WTC11 (cell line): ENCODE measurements at regions not wholly inside any gene's neighbourhood (a gene's known extent, or its start where the extent isn't known, plus 50 kb on each side); places are given as distances from the start of the nearest gene placed in this dataset.

ENCODE experiments used
- ATAC-seq: fragments of 200-7000 bp; cut with Tn5 transposase; 2 replicates; pipeline ENCODE4 v1.10.0; 2021; ENCODE audit warnings: mild to moderate bottlenecking, moderate library complexity
- CTCF ChIA-PET: fragments of 300-600 bp; sonication (Branson Sonifier 250); formaldehyde crosslinking; loops from one replicate; lab custom pipeline; 2021; ENCODE audit warnings: antibody characterized with exemption; lab: Charles Lee
- POLR2A ChIA-PET: fragments of 350-600 bp; sonication (Branson Sonifier 250); formaldehyde crosslinking; loops from one replicate; lab custom pipeline; 2021; ENCODE audit warnings: antibody characterized with exemption; lab: Charles Lee
- DNase-seq: peaks from one replicate; pipeline ENCODE4 v3.0.0; 2021; ENCODE audit warnings: low spot score
- H3K27ac Mint-ChIP-seq: 2 replicates; pipeline ENCODE4 v1.8.0; 2021; ENCODE audit warnings: mixed read lengths
- H3K27me3 Mint-ChIP-seq: 2 replicates; pipeline ENCODE4 v1.8.0; 2021; ENCODE audit warnings: low read depth, mild to moderate bottlenecking, moderate library complexity, mixed read lengths
- H3K36me3 Mint-ChIP-seq: 2 replicates; pipeline ENCODE4 v1.8.0; 2021; ENCODE audit warnings: mixed read lengths
- H3K4me1 Mint-ChIP-seq: 2 replicates; pipeline ENCODE4 v1.8.0; 2022; ENCODE audit warnings: mixed read lengths
- H3K4me3 Mint-ChIP-seq: 2 replicates; pipeline ENCODE4 v1.8.0; 2021; ENCODE audit warnings: mild to moderate bottlenecking, moderate library complexity, mixed read lengths
- H3K9me3 Mint-ChIP-seq: 2 replicates; pipeline ENCODE4 v1.8.0; 2021; ENCODE audit warnings: mixed read lengths
- ARID4B ChIP-seq: sonication (generic); formaldehyde crosslinking; IDR thresholded peaks from 2 replicates; pipeline ENCODE4 v1.8.0; 2023; ENCODE audit warnings: missing genetic modification reagents, mild to moderate bottlenecking, borderline replicate concordance
- ATF1 ChIP-seq: sonication (generic); formaldehyde crosslinking; IDR thresholded peaks from 2 replicates; pipeline ENCODE4 v1.8.1; 2023; ENCODE audit warnings: mild to moderate bottlenecking, moderate library complexity, missing genetic modification reagents
- ATF3 ChIP-seq: sonication (generic); formaldehyde crosslinking; conservative IDR thresholded peaks from 2 replicates; pipeline ENCODE4 v1.8.1; 2022; ENCODE audit warnings: mild to moderate bottlenecking, missing genetic modification reagents
- CBFB ChIP-seq: sonication (generic); formaldehyde crosslinking; IDR thresholded peaks from 2 replicates; pipeline ENCODE4 v1.8.1; 2022; ENCODE audit warnings: mild to moderate bottlenecking, low read depth, missing genetic modification reagents
- ELF4 ChIP-seq: sonication (generic); formaldehyde crosslinking; IDR thresholded peaks from 2 replicates; pipeline ENCODE4 v1.8.1; 2022; ENCODE audit warnings: low read depth, mild to moderate bottlenecking, moderate library complexity, missing genetic modification reagents
- EMX1 ChIP-seq: fragments of 250-450 bp; sonication (Bioruptor Pico); IDR thresholded peaks from 2 replicates; pipeline ENCODE4 v1.8.0; 2021; ENCODE audit warnings: mild to moderate bottlenecking
- ETV6 ChIP-seq: sonication (generic); formaldehyde crosslinking; IDR thresholded peaks from 2 replicates; pipeline ENCODE4 v1.8.1; 2022; ENCODE audit warnings: mild to moderate bottlenecking, missing genetic modification reagents
- FOXK1 ChIP-seq: sonication (generic); formaldehyde crosslinking; IDR thresholded peaks from 2 replicates; pipeline ENCODE4 v1.8.0; 2022; ENCODE audit warnings: mild to moderate bottlenecking, moderate library complexity, missing genetic modification reagents
- GABPB1 ChIP-seq: sonication (generic); formaldehyde crosslinking; IDR thresholded peaks from 2 replicates; pipeline ENCODE4 v1.8.1; 2023; ENCODE audit warnings: mild to moderate bottlenecking, missing genetic modification reagents
- GRHL2 ChIP-seq: fragments of 250-450 bp; sonication (Bioruptor Pico); IDR thresholded peaks from 2 replicates; pipeline ENCODE4 v1.8.0; 2022; ENCODE audit warnings: mild to moderate bottlenecking, moderate library complexity; ENCODE audit not compliant: insufficient replicate concordance, severe bottlenecking
- JAZF1 ChIP-seq: fragments of 250-450 bp; sonication (Bioruptor Pico); IDR thresholded peaks from 2 replicates; pipeline ENCODE4 v1.9.0; 2021; ENCODE audit warnings: moderate library complexity, mild to moderate bottlenecking, inconsistent platforms
- KAT7 ChIP-seq: sonication (generic); formaldehyde crosslinking; IDR thresholded peaks from 2 replicates; pipeline ENCODE4 v1.8.1; 2023; ENCODE audit warnings: missing genetic modification reagents, mild to moderate bottlenecking, borderline replicate concordance
- MYBL2 ChIP-seq: sonication (generic); formaldehyde crosslinking; IDR thresholded peaks from 2 replicates; pipeline ENCODE4 v1.8.1; 2023; ENCODE audit warnings: mild to moderate bottlenecking, moderate library complexity, missing genetic modification reagents
- NFYB ChIP-seq: sonication (generic); formaldehyde crosslinking; conservative IDR thresholded peaks from 2 replicates; pipeline ENCODE4 v1.8.0; 2022; ENCODE audit warnings: low read depth, missing genetic modification reagents
- NR2C2 ChIP-seq: sonication (generic); formaldehyde crosslinking; IDR thresholded peaks from 2 replicates; pipeline ENCODE4 v1.8.0; 2022; ENCODE audit warnings: mild to moderate bottlenecking, missing genetic modification reagents
- NR3C1 ChIP-seq: sonication (generic); formaldehyde crosslinking; conservative IDR thresholded peaks from 2 replicates; pipeline ENCODE4 v1.8.1; 2023; ENCODE audit warnings: low read depth, mild to moderate bottlenecking, missing genetic modification reagents
- RELA ChIP-seq: sonication (generic); formaldehyde crosslinking; IDR thresholded peaks from 2 replicates; pipeline ENCODE4 v1.8.1; 2022; ENCODE audit warnings: missing genetic modification reagents, mild to moderate bottlenecking, borderline replicate concordance
- SMAD3 ChIP-seq: sonication (generic); formaldehyde crosslinking; IDR thresholded peaks from 2 replicates; pipeline ENCODE4 v1.8.0; 2022; ENCODE audit warnings: missing genetic modification reagents, mild to moderate bottlenecking, borderline replicate concordance
- SMAD4 ChIP-seq: sonication (generic); formaldehyde crosslinking; IDR thresholded peaks from 2 replicates; pipeline ENCODE4 v1.8.0; 2022; ENCODE audit warnings: mild to moderate bottlenecking, missing genetic modification reagents
- TEAD1 ChIP-seq: sonication (generic); formaldehyde crosslinking; IDR thresholded peaks from 2 replicates; pipeline ENCODE4 v1.8.0; 2022; ENCODE audit warnings: mild to moderate bottlenecking, missing genetic modification reagents
- TEAD4 ChIP-seq: sonication (generic); formaldehyde crosslinking; IDR thresholded peaks from 2 replicates; pipeline ENCODE4 v1.8.0; 2022; ENCODE audit warnings: mild to moderate bottlenecking, missing genetic modification reagents
- ZBTB21 ChIP-seq: sonication (generic); formaldehyde crosslinking; IDR thresholded peaks from 2 replicates; pipeline ENCODE4 v1.8.1; 2023; ENCODE audit warnings: mild to moderate bottlenecking, missing genetic modification reagents, borderline replicate concordance
- ZNF263 ChIP-seq: sonication (generic); formaldehyde crosslinking; IDR thresholded peaks from 2 replicates; pipeline ENCODE4 v1.8.1; 2022; ENCODE audit warnings: low read depth, mild to moderate bottlenecking, moderate library complexity, missing genetic modification reagents
- ZNF317 ChIP-seq: sonication (generic); formaldehyde crosslinking; IDR thresholded peaks from 2 replicates; pipeline ENCODE4 v1.8.1; 2023; ENCODE audit warnings: low read depth, mild to moderate bottlenecking, moderate library complexity, missing genetic modification reagents, borderline replicate concordance
- TF ChIP-seq, protein P1 (sequence below): sonication (generic); formaldehyde crosslinking; IDR thresholded peaks from 2 replicates; pipeline ENCODE4 v1.8.1; 2023; ENCODE audit warnings: mild to moderate bottlenecking, missing genetic modification reagents
- TF ChIP-seq, protein P2 (sequence below): sonication (generic); formaldehyde crosslinking; IDR thresholded peaks from 2 replicates; pipeline ENCODE4 v1.8.0; 2022; ENCODE audit warnings: missing genetic modification reagents

DNA sequence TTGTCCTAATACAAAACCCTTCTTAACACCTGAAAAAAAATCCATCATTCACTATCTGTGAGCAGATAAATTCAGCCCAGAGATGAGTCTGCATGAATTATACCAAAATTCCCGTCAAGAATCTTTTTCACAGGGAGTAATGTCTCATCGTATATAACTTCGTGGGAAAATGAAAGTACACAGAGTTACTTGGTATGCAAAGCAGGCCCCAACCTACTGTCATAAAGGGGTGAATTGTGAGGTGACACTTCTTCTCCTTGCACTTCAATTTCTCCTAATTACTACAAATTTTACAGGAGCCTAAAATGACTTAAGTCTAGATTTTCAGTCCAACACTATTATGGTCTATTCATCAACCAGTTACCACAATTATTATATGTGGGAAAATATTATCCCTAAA is 84.6 kb upstream of the CDH20 start:
- Mint-ChIP-seq H3K4me3 (no peak overlapping the region), H3K36me3 (no peaks in the 10 kb centered on the region), H3K9me3 (no peaks in the 10 kb centered on the region), H3K27me3 (no peaks in the 10 kb centered on the region), H3K4me1 (no peaks in the 10 kb centered on the region), H3K27ac (no peak overlapping the region)
- TF ChIP-seq SMAD4 (CRISPR knock-in tag) = no peak
- TF ChIP-seq ELF4 (CRISPR knock-in tag) = no peak
- TF ChIP-seq ETV6 (CRISPR knock-in tag) = no peak
- TF ChIP-seq MYBL2 (CRISPR knock-in tag) = no peak
- TF ChIP-seq, protein P1, sequence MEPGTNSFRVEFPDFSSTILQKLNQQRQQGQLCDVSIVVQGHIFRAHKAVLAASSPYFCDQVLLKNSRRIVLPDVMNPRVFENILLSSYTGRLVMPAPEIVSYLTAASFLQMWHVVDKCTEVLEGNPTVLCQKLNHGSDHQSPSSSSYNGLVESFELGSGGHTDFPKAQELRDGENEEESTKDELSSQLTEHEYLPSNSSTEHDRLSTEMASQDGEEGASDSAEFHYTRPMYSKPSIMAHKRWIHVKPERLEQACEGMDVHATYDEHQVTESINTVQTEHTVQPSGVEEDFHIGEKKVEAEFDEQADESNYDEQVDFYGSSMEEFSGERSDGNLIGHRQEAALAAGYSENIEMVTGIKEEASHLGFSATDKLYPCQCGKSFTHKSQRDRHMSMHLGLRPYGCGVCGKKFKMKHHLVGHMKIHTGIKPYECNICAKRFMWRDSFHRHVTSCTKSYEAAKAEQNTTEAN (CRISPR knock-in tag) = no peak
- no peak for TF ChIP-seq EMX1 (CRISPR knock-in tag)
- no peak for TF ChIP-seq SMAD3
- TF ChIP-seq GABPB1 (CRISPR knock-in tag) = no peak
- TF ChIP-seq ATF1 (CRISPR knock-in tag) = no peak
- no peak for ATAC-seq
- POLR2A ChIA-PET = no interaction called here
- CTCF ChIA-PET = no interaction called here
- no peak for DNase-seq

GRCh38 chr18:61256291-61256690 is 76.9 kb upstream of the CDH20 start:
- CTCF ChIA-PET = no interaction called here
- DNase-seq = no peak
- no peak for TF ChIP-seq ZNF263 (CRISPR knock-in tag)
- no peak for TF ChIP-seq TEAD1 (CRISPR knock-in tag)
- TF ChIP-seq, all 79 proteins: peak for 0
- no peaks in the 10 kb centered on the region for H3K27me3 Mint-ChIP-seq
- POLR2A ChIA-PET = no interaction called here
- H3K9me3 Mint-ChIP-seq = no peaks in the 10 kb centered on the region
- H3K27ac Mint-ChIP-seq = no peak overlapping the region
- H3K4me1 Mint-ChIP-seq = no peaks in the 10 kb centered on the region
- no peak overlapping the region for H3K4me3 Mint-ChIP-seq
- ATAC-seq = no peak
- no peaks in the 10 kb centered on the region for H3K36me3 Mint-ChIP-seq

DNA sequence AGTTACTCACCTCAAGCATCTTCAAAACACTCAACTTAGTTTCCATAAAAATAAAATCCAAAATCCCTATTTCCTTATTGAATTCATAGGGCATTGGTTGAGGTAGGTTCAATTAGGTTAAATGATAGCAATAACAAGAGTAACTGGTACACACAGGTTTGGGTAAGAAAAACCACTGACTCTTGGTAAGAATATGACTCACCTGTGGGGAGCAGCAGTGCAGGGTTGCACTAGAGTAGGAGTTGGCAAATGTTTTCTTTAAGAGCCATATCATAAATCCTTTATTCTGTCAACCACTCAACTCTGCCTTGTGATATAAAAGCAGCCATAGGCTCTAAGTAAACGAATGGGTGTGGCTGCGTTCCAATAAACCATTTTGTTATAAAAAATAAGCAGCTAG is 71.4 kb upstream of the CDH20 start:
- DNase-seq (no peak), ATAC-seq (no peak)
- no peak overlapping the region for H3K27ac Mint-ChIP-seq
- H3K27me3 Mint-ChIP-seq = peaks cover 21% of the 10 kb centered on the region
- no peaks in the 10 kb centered on the region for H3K4me1 Mint-ChIP-seq
- CTCF ChIA-PET = no interaction called here
- POLR2A ChIA-PET = no interaction called here
- no peak for TF ChIP-seq CBFB (CRISPR knock-in tag)
- no peak for TF ChIP-seq NFYB
- no peak for TF ChIP-seq NR2C2 (CRISPR knock-in tag)
- TF ChIP-seq NR3C1 (CRISPR knock-in tag) = no peak
- TF ChIP-seq GRHL2 (CRISPR knock-in tag) = no peak
- no peak for TF ChIP-seq KAT7 (CRISPR knock-in tag)
- TF ChIP-seq SMAD4 (CRISPR knock-in tag) = no peak
- no peak for TF ChIP-seq TEAD4 (CRISPR knock-in tag)
- no peak for TF ChIP-seq FOXK1 (CRISPR knock-in tag)
- TF ChIP-seq ZBTB21 (CRISPR knock-in tag) = no peak
- TF ChIP-seq ARID4B (CRISPR knock-in tag) = no peak
- TF ChIP-seq, protein P2, sequence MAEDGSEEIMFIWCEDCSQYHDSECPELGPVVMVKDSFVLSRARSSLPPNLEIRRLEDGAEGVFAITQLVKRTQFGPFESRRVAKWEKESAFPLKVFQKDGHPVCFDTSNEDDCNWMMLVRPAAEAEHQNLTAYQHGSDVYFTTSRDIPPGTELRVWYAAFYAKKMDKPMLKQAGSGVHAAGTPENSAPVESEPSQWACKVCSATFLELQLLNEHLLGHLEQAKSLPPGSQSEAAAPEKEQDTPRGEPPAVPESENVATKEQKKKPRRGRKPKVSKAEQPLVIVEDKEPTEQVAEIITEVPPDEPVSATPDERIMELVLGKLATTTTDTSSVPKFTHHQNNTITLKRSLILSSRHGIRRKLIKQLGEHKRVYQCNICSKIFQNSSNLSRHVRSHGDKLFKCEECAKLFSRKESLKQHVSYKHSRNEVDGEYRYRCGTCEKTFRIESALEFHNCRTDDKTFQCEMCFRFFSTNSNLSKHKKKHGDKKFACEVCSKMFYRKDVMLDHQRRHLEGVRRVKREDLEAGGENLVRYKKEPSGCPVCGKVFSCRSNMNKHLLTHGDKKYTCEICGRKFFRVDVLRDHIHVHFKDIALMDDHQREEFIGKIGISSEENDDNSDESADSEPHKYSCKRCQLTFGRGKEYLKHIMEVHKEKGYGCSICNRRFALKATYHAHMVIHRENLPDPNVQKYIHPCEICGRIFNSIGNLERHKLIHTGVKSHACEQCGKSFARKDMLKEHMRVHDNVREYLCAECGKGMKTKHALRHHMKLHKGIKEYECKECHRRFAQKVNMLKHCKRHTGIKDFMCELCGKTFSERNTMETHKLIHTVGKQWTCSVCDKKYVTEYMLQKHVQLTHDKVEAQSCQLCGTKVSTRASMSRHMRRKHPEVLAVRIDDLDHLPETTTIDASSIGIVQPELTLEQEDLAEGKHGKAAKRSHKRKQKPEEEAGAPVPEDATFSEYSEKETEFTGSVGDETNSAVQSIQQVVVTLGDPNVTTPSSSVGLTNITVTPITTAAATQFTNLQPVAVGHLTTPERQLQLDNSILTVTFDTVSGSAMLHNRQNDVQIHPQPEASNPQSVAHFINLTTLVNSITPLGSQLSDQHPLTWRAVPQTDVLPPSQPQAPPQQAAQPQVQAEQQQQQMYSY (CRISPR knock-in tag) = no peak
- no peak for TF ChIP-seq GABPB1 (CRISPR knock-in tag)
- no peak for TF ChIP-seq ATF3 (CRISPR knock-in tag)
- TF ChIP-seq ATF1 (CRISPR knock-in tag) = no peak
- TF ChIP-seq JAZF1 (CRISPR knock-in tag) = no peak
- TF ChIP-seq EMX1 (CRISPR knock-in tag) = no peak
- TF ChIP-seq ZNF317 (CRISPR knock-in tag) = no peak
- no peak for TF ChIP-seq RELA
- H3K4me3 Mint-ChIP-seq = no peak overlapping the region
- H3K36me3 Mint-ChIP-seq = peaks cover 19% of the 10 kb centered on the region
- peaks cover 28% of the 10 kb centered on the region for H3K9me3 Mint-ChIP-seq
